ENCODE measurements at regions not wholly inside any gene's neighbourhood (a gene's known extent, or its start where the extent isn't known, plus 50 kb on each side); places are given as distances from the start of the nearest gene placed in this dataset.

DNA sequence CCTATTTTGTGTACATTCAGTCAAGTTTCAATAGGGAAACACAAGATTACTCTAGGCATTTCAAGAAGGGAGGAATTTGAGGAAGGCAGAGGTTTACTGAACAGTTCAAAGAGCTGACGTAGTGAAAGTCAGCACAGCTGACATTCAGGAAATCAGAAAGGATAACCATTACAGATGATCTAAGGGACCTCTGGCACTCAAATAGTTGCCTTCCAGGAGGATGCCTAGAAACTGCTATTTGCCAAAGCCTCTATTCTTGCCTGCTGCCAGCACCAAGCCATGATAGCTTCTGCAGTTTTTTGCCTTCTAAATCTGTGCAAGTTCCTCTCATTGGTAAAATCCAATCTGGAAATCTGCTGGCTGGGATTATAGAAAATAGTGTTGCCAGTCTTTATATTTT is 373.1 kb downstream of the CSNK1G3 start:
- no peak for DNase-seq

DNA sequence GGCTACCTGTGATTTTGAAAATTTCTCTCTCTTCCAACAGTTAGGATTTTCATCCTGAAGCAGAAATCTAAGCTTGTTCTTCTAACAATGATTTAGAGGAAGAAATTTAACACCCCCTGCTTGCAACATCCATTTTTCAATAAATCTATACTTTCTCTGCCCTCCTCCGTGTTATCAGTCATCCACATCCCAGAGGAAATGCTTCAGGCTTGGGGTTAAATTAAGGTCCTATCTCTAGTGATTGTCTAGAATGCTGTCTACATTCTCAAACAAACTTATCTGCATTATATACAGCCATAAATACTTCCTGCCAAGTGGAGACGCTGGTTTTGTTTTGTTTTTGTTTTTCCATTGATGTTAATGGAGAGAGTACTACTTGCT is 371.0 kb downstream of the CSNK1G3 start:
- DNase-seq = no peak

DNA sequence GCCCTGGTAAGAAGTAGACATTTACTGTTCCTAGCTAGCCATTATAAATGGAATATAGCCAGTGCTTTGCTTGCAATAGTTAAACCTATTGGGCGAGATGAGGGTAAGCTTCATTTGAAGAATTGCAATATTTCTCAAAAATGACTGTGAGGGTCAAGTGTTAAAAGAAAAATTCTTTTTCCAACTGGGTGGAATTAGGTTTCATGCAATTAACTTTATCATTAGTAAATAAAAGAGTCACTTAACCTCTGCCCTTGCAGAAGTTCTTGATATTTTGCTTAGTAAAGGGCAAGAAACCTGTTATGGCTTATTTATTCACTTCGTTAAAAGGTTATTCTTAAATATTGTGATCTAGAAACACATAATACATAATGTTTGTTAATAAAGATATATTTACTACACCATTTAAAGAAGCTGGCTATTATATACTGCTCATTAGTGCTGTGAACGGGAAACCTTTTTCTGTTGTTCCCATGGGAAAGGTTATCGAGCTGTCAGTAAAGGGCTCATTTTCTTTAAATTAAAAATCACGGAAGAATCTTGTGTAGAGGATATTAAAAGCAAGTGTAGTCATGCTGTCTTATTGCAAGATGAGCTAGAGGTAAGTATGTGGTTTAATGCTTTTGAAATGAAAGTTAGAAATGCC is 370.5 kb downstream of the CSNK1G3 start:
- no peak for DNase-seq

DNA sequence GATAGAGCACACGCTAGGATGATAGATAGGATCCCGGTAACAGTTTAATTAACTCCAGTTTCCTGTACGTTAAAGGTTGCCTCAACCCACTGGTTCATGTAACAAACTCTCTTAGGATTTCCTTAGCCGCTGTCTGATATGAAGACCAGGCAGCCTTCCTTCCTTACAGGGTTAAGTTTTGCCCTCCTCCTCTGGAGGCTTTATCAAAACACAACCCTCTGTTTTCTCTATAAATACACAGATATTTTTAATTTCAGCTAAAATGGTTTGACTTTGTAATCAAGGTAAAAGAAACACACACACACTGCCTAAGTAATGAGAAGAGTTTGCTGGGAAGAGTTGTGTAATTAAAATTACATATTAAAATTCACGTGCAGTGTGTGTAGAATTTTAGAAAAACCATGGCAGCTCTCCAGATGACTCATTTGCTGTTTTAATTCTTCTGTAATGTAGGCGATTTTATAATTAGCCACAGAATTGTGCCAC is 369.8 kb downstream of the CSNK1G3 start:
- DNase-seq = no peak

DNA sequence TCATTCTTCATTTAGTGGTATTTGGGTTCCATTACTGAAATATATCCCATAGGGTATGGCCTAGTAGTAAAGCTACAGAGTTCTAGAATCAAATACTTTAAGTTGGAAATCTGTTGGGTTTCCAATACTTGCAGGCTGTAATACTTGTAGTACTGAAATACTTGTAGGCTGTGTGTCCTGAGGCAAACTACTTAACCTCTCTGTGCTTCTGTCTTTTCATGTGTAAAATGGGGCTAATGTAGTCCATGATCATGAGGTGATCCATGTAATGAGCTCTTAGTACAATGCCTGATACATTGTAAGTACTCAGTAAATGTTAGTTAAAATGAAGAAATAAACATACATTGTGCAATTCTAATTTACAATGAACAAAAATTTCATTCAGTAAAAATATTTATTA is 368.9 kb downstream of the CSNK1G3 start:
- DNase-seq = no peak

DNA sequence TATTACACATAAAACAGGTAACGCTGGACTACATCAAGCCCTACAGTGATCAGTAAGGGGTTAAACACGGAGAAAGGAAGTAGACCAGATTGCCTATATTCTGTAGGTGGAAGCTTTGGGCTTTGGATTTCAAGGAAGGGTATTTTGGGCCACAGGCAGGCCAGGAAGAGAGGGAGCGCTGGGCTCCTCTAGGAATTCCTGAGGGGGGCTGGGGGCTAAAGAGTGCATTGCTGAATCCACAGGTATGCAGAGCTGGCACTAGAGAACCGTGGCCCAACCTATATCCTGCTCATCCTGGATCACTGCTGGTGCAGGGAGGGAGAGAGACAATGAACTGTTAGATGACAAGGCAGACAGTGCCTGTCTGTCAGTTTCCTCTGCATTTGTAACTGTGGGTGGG is 367.1 kb downstream of the CSNK1G3 start:
- no peak for DNase-seq

DNA sequence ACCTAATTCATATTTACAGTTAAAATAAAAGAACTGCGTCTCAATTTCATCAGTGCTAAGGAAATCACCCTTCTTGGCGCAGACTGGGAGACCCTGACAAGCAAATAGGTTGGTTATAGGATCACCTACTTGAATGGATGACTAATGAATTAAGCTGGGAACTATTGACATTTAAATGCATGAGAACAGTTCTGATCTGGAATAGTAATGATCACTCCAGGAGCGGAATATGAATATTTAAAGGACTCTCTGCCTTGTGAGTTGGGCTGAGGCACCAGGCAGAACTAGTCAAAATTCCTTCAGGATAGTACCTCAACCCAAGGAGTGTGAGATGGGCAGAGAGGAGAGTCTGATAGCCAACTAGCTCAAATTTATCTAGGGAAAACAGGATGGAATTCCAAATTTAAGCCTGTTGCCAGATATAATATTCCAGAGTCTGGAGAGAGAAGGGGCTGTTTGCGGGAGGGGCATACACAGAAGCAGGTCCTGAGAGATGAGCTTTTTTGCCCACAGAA is 364.4 kb downstream of the CSNK1G3 start:
- DNase-seq = no peak

DNA sequence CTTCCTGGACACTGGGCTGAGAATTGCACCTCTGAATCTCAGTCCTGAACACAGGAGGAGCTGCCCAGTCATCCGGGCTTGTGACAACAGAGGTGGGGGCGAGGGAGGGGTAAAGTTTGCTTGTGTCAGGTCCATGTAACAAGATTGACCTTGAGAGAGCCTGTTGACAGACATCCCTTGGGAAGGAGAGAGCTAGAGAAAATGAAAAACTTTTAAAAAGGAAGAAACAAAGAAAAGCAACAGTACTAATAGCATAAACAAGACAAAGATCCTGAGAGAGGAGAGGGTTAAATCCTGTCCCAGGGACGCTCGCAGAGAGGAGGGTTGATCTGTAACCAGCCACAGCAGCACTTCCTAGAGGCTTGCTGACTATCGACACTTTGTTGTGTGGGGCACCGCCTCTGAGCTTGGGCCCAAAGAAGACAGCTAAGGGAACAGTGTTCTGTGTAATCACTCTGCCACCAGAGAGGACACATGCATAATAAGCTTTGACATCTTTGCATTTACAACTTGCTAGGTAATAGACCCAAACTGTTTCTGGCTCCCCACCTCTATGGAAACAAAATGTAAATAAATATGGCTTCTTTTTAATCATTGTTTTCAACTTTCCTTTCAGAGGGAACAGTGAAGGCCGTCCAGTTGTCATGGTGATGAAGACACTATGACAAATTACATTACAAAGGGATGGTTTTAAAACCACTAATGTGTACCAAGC is 363.7 kb downstream of the CSNK1G3 start:
- DNase-seq = no peak

DNA sequence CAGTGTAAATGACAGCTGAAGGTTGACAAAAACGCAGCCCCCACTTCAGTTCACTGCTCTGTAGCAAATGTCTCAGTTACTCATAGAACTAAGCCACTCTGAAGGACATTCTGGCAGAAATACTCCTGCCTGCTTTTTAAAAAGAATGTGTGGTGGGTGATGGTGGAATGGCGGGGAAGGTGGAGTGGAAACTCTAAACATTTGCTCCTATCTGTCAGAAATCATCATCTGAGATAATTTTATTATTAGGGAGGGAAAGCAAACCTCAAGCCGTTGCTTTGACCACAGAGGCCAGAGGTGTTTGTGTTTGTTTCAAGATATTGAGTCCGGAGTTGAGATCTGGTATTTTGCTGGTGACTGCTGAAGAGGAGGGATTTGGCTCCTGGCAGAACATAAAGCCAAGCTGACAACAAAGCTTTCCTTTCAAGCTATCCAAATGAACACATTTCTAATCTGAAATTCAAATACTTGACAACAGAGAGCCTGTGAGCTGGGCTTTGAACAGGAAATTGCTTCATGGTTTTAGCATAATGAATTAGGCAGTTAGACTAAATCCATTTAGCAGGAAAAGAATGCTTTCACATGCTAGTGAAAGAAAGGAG is 362.7 kb downstream of the CSNK1G3 start:
- no peak for DNase-seq

DNA sequence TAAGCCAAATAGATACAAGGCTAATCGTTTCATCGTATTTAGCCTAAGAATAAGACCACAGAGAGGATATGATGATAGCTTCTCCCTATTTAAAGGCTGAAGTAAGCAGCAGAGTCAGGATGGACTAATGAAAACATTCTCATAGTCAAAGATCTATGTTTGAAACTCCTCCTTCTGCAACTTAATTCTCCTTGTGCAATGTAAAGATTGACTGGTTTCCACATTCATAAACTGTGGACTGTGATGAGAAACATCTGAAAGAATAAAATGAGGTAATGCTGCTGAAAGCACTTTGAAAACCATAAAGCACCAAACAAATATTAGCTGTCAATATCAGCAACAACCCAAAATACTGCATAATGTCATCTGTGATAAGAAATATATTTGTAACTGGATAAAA is 361.9 kb downstream of the CSNK1G3 start:
- DNase-seq = no peak

DNA sequence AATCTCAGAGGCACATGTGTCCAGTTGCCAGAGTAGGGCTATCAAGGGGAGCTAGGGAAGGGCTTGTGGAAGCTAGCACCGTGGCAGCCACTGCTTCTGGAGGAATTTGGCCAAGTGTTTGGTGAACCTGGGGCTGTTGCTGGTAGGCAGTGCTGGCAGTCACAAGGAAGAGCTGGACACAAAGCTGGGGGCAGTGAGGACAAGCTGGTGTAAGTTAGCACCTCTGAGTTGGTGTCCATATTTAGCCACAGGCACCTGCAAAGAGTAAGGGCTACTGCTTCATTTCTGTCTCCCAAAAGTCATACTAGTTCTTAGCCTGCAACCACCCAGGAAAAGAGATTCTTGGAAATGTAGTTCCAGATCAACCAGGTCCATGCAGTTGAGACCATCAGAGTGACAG is 359.4 kb downstream of the CSNK1G3 start:
- DNase-seq = no peak

DNA sequence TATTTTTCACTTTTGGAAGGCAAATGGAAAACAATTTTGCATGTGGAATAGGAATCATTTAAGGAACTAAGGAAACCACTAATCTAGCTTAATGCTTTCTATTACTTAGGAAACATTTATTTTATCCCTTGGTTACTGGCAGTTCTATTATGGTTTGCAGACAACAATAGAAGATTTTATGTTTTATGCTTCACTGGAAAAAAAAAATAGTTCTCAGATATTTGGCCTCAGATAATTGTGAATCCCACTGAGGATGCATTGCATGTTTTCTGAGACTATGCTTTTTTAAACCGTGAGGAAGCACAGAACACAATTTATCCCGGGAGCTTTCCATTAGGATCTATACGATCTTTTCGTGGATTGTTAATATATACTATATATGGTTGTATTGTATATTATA is 356.9 kb downstream of the CSNK1G3 start:
- no peak for DNase-seq

DNA sequence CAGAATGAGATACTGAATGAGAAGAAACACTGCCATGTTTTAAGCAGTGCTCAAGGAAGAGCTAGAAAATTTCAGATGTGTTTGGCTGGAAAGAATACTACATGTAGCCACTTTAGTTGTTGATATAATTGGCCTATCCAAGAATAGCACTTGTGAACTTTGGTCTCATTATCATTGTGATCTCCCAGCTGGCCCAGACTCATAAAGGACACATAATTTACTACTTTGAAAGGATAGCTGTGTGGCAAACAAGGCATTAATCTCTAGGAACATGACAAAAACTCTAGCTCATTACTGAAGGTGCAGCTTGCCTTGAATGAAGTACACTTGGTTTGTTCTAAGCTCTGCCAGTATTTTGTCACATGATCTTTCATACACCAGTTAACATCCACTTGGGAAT is 356.3 kb downstream of the CSNK1G3 start:
- DNase-seq = no peak

DNA sequence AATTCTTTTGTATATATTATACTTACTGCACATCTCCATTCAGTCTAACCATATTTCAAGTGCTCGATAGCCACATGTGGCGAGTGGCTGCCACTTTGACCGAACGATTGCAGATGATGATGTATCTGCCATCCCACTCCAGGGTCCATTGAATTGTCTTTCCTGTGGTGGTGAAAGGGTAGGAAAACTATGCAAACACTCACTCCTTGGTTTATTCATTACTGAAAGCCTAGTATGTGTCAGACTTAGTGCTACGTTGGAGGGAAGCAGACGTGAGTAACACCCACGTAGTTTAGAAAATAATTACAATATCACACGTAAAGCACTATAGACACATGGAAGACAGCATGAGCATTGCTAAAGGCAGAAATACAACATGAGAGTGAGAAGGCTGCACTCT is 353.7 kb downstream of the CSNK1G3 start:
- no peak for DNase-seq

DNA sequence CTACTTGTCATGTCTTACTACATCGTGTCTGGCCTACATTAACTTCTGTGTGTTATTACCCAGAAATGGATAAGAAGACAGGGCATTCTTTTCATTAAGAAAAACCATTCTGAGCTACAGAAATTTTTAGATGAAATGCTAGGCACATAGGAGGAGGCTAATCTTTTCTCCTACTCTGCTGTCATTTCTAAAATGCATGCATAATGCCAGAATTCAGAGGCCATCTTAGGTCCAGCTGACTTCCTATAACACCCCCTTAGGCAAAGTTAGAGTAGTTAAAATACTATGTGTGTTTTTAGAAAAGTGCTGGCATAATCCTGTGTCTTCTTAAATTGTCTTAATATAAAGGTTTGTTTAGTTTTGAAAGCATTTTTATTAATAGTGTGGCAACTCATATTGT is 352.6 kb downstream of the CSNK1G3 start:
- no peak for DNase-seq

DNA sequence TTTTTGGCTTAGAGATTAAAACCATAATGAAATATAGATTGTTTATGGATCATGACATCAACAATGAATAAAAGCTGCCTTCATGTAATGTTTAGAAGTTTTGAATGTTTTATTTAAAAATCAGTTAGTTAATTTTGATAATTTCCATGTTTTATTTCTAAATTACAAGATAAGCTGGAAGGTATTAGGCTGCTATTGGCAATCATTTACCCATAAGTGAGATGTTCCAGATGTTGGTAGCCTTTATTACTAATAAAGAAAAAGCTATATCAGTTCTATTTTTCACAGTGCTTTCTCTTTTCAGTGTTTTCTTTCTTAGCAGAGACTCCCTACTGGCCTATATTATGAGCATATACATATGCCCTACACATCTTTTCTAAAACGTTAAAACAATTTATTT is 347.0 kb downstream of the CSNK1G3 start:
- DNase-seq = no peak

DNA sequence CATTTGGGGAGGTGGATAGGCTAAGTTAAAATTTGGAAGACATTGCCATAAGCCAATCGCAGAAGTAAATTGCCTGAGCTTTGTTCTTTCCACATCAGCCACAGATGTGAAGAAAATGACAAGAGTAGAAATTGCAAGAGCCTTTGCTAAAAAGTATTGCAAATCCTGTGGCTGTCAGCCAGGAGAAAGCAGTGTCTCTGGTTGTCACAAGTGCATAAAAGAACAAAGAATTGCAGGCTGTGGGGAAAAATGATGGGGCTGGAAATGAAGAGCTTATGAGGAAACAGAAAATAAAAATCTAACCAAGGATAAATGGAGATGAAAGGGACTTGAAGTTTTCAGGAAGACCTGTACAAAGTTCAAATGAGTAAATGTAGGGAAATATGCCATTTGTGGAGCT is 344.8 kb downstream of the CSNK1G3 start:
- DNase-seq = no peak

DNA sequence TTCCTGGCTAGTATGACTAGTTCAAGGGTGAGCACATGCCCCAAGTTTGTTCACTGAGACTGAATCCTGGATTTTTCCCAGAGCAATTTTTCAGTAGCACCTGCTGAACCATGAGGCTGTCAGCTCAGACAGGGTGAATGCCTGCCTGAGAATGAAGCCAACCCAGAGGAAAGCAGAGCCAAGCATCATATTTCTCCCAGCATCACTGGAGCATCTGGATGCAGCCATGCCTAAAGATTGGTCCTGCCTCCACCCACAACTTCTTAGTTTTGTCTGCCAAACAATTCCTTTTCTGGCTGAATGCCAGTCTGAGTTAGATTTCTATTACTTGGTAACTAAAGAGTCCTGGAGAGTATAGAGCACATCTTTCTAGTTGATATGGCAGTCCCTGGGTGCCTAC is 343.6 kb downstream of the CSNK1G3 start:
- no peak for DNase-seq

DNA sequence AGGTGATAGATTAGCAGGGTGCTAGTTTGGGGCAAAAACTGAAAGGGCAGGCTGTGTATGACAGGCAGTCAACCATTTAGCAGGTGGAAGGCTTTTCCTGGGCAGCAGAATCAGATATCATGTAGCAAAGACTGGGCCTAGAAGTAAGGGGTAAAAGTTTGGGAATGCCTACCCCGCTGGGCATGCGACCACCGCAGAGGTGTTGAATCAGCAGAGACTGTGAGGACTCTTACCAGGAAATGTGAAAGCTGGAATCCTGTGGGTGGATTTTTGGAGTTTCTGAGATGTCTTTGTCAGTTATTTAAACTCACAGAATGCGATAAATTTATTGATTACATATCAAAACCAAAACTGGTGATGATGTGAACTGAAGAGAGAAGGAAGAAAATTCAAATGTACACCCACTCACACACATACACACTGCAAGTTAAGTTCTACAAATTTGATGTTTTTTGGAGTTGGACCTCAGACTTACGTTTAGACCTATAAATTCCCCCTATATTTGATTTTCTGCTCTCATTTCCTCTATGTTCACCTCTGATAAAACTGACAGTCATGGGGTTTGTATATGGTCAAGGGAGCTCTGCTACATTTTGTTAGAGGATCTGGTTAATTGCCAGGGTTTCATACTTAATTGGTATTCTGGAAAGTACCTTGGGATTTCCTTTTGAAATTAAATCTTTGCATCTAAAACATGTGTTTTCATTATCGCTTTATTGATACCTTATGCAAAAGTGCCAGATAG is 333.6 kb downstream of the CSNK1G3 start:
- no peak for DNase-seq

DNA sequence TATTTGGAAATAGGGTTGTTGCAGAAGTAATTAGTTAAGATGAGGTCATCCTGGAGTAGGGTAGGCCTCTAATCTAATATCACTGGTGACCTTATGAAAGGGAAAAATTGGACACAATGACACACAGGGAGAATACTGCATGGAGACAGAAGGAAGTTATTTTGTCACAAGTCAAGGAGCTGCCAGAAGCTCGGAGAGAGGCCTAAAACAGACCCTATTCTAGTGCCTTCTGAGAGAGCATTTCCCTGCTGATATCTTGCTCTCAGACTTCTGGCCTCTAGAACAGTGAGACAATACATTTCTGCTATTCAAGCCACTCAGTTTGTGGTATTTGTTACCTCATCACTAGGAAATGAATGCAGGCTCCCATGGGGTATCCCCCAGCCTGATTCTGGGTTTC is 332.9 kb downstream of the CSNK1G3 start:
- no peak for DNase-seq

DNA sequence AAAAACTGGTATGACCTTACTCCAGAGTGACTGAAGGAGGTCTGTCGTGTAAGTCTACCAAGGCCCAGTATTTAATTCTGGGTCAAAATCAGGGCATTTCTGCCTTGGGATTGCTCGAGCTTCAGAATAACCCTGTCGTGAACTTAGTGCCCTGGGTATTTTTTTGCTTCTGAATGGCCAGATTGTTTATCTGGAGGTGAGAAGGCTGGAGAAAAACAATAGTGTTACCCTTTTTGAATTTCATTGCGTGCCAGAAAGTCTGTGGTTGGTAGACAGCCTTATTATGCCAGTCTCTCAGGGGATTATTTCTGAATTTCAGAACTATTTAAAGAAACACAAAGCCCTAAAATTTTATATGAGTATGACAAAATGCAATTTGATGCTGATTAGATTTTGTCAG is 323.4 kb downstream of the CSNK1G3 start:
- no peak for DNase-seq

DNA sequence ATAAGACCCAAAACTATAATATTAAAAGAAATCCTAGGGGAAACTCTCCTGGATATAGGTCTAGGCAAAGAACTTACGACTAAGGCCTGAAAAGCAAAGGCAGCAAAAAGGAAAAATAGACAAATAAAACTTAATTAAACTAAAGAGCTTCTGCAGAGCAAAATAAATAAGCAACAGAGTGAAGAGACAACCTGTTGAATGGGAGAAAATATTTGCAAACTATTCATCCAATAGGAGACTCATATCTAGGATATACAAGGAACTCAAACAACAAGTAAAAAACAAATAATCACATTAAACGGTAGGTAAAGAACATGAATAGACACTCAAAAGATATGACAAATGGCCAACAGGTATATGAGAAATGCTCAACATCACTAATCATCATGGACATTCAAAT is 318.6 kb downstream of the CSNK1G3 start:
- no peak for DNase-seq

DNA sequence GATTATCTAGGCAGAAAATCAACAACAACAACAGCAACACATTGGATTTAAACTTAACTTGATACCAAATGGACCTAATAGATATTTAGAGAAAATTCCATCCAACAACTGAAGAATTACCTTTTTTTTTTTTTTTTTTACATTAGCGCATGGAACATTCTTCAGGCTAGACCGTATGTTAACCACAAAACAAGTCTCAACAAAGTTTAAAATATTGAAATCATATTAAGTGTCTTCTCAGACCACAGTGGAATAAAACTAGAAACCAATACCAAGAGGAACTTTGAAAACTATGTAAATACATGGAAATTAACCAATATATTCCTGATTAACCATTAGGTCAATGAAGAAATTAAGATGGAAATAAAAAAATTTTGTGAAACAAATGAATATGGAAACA is 315.8 kb downstream of the CSNK1G3 start:
- no peak for DNase-seq

DNA sequence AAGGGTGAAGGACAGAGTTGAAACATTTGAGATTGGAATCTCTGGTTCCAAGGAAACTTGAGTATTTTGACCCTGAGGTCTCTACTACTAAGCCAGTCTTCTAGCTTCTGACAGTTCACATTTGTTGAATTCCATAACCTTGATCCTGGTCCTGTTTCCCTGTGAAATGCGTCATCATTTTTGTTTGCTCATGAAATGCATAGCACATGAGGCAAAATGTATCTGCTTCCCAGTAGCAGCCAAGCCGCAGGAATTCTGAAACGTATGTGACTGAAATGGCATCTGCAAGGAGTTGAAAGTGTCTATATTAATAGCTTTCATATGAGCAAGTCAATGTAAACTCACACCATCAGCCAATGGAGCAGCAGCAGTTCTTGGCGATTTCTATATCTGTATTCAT is 307.9 kb downstream of the CSNK1G3 start:
- DNase-seq = no peak
